ENCODE measurements at regions not wholly inside any gene's neighbourhood (a gene's known extent, or its start where the extent isn't known, plus 50 kb on each side); places are given as distances from the start of the nearest gene placed in this dataset.

- Histone ChIP-seq H3K9ac (no peak overlapping the region), H3K9me3 (no peaks in the 10 kb centered on the region), H3F3A (replicated peaks; ENCODE audit: insufficient read depth) (no peaks in the 10 kb centered on the region), H3K9me2 (no peaks in the 10 kb centered on the region), H3K4me2 (no peak overlapping the region), H2AFZ (ENCODE audit: low read depth) (no peak overlapping the region), H3K79me2 (ENCODE audit: insufficient read depth) (no peaks in the 10 kb centered on the region), H3K27me3 (ENCODE audit: insufficient read depth) (no peaks in the 10 kb centered on the region), H3K27ac (ENCODE audit: low read depth in 2 of 2, low read length in 1 of 2) (no peak overlapping the region), H3K4me3 (ENCODE audit: low read depth in 2 of 2, low read length in 1 of 2) (no peak overlapping the region), H4K20me1 (ENCODE audit: insufficient read depth) (no peaks in the 10 kb centered on the region), H3K36me3 (replicated peaks in 1 of 2; ENCODE audit: control insufficient read depth in 1 of 2, insufficient read depth in 2 of 2, low read length in 1 of 2) (no peaks in the 10 kb centered on the region), H3K4me1 (ENCODE audit: control insufficient read depth in 1 of 2, insufficient read depth in 2 of 2, low read depth in 1 of 2, low read length in 1 of 2) (no peaks in the 10 kb centered on the region)
- CTCF ChIA-PET: interaction anchor here (0.7 kb wide), 1 partner anchor 86 kb away, joined by 3 read pairs; no protein-coding TSS in a partner anchor
- TF ChIP-seq, protein P1, sequence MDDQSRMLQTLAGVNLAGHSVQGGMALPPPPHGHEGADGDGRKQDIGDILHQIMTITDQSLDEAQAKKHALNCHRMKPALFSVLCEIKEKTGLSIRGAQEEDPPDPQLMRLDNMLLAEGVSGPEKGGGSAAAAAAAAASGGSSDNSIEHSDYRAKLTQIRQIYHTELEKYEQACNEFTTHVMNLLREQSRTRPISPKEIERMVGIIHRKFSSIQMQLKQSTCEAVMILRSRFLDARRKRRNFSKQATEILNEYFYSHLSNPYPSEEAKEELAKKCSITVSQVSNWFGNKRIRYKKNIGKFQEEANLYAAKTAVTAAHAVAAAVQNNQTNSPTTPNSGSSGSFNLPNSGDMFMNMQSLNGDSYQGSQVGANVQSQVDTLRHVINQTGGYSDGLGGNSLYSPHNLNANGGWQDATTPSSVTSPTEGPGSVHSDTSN (IDR thresholded peaks at IDR 0.05): no peak
- TF ChIP-seq CHD2 (IDR thresholded peaks at IDR 0.05; ENCODE audit: low read length, partially characterized antibody) (no peak), TEAD4 (IDR thresholded peaks at IDR 0.05; ENCODE audit: borderline replicate concordance, insufficient read depth) (no peak), MEF2A (IDR thresholded peaks at IDR 0.05; ENCODE audit: borderline replicate concordance, low read depth) (no peak), RAD21 (IDR thresholded peaks at IDR 0.05; ENCODE audit: low read length) (no peak), RFX5 (IDR thresholded peaks at IDR 0.05; ENCODE audit: low read length) (no peak), FOSL2 (IDR thresholded peaks at IDR 0.05; ENCODE audit: borderline replicate concordance, low read depth) (no peak), TAF1 (IDR thresholded peaks at IDR 0.05; ENCODE audit: borderline replicate concordance, low read depth, low read length) (no peak), TCF12 (IDR thresholded peaks at IDR 0.05) (no peak), IRF3 (IDR thresholded peaks at IDR 0.05; ENCODE audit: low read depth, low read length) (no peak), NRF1 (IDR thresholded peaks at IDR 0.05; ENCODE audit: low read depth, low read length) (no peak), JUND (IDR thresholded peaks at IDR 0.05) (no peak), SMC3 (IDR thresholded peaks at IDR 0.05; ENCODE audit: low read depth, low read length) (no peak), MAX (IDR thresholded peaks at IDR 0.05; ENCODE audit: low read depth) (no peak), REST (IDR thresholded peaks at IDR 0.05; ENCODE audit: low read depth, low read length) (no peak)
- TF ChIP-seq, protein P2, sequence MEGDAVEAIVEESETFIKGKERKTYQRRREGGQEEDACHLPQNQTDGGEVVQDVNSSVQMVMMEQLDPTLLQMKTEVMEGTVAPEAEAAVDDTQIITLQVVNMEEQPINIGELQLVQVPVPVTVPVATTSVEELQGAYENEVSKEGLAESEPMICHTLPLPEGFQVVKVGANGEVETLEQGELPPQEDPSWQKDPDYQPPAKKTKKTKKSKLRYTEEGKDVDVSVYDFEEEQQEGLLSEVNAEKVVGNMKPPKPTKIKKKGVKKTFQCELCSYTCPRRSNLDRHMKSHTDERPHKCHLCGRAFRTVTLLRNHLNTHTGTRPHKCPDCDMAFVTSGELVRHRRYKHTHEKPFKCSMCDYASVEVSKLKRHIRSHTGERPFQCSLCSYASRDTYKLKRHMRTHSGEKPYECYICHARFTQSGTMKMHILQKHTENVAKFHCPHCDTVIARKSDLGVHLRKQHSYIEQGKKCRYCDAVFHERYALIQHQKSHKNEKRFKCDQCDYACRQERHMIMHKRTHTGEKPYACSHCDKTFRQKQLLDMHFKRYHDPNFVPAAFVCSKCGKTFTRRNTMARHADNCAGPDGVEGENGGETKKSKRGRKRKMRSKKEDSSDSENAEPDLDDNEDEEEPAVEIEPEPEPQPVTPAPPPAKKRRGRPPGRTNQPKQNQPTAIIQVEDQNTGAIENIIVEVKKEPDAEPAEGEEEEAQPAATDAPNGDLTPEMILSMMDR (IDR thresholded peaks at IDR 0.05): no peak
- TF ChIP-seq, protein P3, sequence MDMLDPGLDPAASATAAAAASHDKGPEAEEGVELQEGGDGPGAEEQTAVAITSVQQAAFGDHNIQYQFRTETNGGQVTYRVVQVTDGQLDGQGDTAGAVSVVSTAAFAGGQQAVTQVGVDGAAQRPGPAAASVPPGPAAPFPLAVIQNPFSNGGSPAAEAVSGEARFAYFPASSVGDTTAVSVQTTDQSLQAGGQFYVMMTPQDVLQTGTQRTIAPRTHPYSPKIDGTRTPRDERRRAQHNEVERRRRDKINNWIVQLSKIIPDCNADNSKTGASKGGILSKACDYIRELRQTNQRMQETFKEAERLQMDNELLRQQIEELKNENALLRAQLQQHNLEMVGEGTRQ (IDR thresholded peaks at IDR 0.05; ENCODE audit: borderline replicate concordance, low read depth, low read length): no peak
- WGBS (ENCODE audit: low lambda C conversion rate): 33% methylated on average over 4 of the region's 4 CpGs
- POLR2A ChIA-PET: no interaction called here
- no peak for DNase-seq
These were observed 130.8 kb upstream of the BMP4 start for GRCh38 chr14:54087376-54087775.

Measured in SK-N-SH (cell line).